ENCODE measurements at regions not wholly inside any gene's neighbourhood (a gene's known extent, or its start where the extent isn't known, plus 50 kb on each side); places are given as distances from the start of the nearest gene placed in this dataset.
"Not testable (repeated sequence)": the region's sequence is repeated elsewhere in the genome, so short reads cannot be mapped to it uniquely, and the experiment has no call there.

GRCh38 chr3:95343767-95344166 is 1280.9 kb downstream of the NSUN3 start:
- no peaks in the 10 kb centered on the region for H3K27me3 ChIP-seq (ENCODE audit: control insufficient read depth in 2 of 2, insufficient read depth in 2 of 2, low read length in 2 of 2)
- H3K36me3 ChIP-seq (ENCODE audit: control insufficient read depth in 2 of 2, insufficient read depth in 2 of 2, low read length in 2 of 2) = no peaks in the 10 kb centered on the region
- H3K9me3 ChIP-seq (ENCODE audit: control insufficient read depth in 2 of 2, low read length in 2 of 2) = no peaks in the 10 kb centered on the region
- H3K27ac ChIP-seq (ENCODE audit: low read depth in 2 of 2, low read length in 2 of 2) = peak overlapping the region; percentile 62 to 68
- H3K9ac ChIP-seq (ENCODE audit: low read depth in 1 of 2, low read length in 2 of 2) = peak overlapping the region in 1 of 2 donors; percentile 20
- peaks cover 5 to 17% of the 10 kb centered on the region in 2 donors for H3K4me1 ChIP-seq (ENCODE audit: control insufficient read depth in 2 of 2, insufficient read depth in 2 of 2, low read length in 2 of 2)
- peak overlapping the region in 1 of 2 donors; percentile 20 for H3K4me3 ChIP-seq (ENCODE audit: low read length in 2 of 2)

GRCh38 chr3:95347936-95348335 is 1285.1 kb downstream of the NSUN3 start:
- not testable (repeated sequence) for H3K36me3 ChIP-seq (ENCODE audit: control insufficient read depth in 2 of 2, insufficient read depth in 2 of 2, low read length in 2 of 2)

GRCh38 chr3:95348879-95349278 is 1286.0 kb downstream of the NSUN3 start:
- H3K9ac ChIP-seq (ENCODE audit: low read depth in 1 of 2, low read length in 2 of 2) = no peak overlapping the region
- H3K27me3 ChIP-seq (ENCODE audit: control insufficient read depth in 2 of 2, insufficient read depth in 2 of 2, low read length in 2 of 2) = no peaks in the 10 kb centered on the region
- no peak overlapping the region for H3K27ac ChIP-seq (ENCODE audit: low read depth in 2 of 2, low read length in 2 of 2)
- H3K36me3 ChIP-seq (ENCODE audit: control insufficient read depth in 2 of 2, insufficient read depth in 2 of 2, low read length in 2 of 2) = no peaks in the 10 kb centered on the region
- no peaks in the 10 kb centered on the region for H3K9me3 ChIP-seq (ENCODE audit: control insufficient read depth in 2 of 2, low read length in 2 of 2)
- no peak overlapping the region for H3K4me3 ChIP-seq (ENCODE audit: low read length in 2 of 2)
- H3K4me1 ChIP-seq (ENCODE audit: control insufficient read depth in 2 of 2, insufficient read depth in 2 of 2, low read length in 2 of 2) = peaks cover under 1 to 5% of the 10 kb centered on the region in 2 donors

More at GRCh38 chr3:95347936-95348335, 1285.1 kb downstream of the NSUN3 start:
- not testable (repeated sequence) for H3K4me1 ChIP-seq (ENCODE audit: control insufficient read depth in 2 of 2, insufficient read depth in 2 of 2, low read length in 2 of 2); H3K9me3 ChIP-seq (ENCODE audit: control insufficient read depth in 2 of 2, low read length in 2 of 2); H3K9ac ChIP-seq (ENCODE audit: low read depth in 1 of 2, low read length in 2 of 2); H3K27me3 ChIP-seq (ENCODE audit: control insufficient read depth in 2 of 2, insufficient read depth in 2 of 2, low read length in 2 of 2); H3K27ac ChIP-seq (ENCODE audit: low read depth in 2 of 2, low read length in 2 of 2); H3K4me3 ChIP-seq (ENCODE audit: low read length in 2 of 2)

- no peaks in the 10 kb centered on the region for H3K27me3 ChIP-seq (ENCODE audit: control insufficient read depth in 2 of 2, insufficient read depth in 2 of 2, low read length in 2 of 2)
- no peak overlapping the region for H3K27ac ChIP-seq (ENCODE audit: low read depth in 2 of 2, low read length in 2 of 2)
- peaks cover 0 to 4% of the 10 kb centered on the region in 2 donors for H3K4me1 ChIP-seq (ENCODE audit: control insufficient read depth in 2 of 2, insufficient read depth in 2 of 2, low read length in 2 of 2)
- H3K9me3 ChIP-seq (ENCODE audit: control insufficient read depth in 2 of 2, low read length in 2 of 2) = no peaks in the 10 kb centered on the region
- H3K36me3 ChIP-seq (ENCODE audit: control insufficient read depth in 2 of 2, insufficient read depth in 2 of 2, low read length in 2 of 2) = no peaks in the 10 kb centered on the region
- H3K9ac ChIP-seq (ENCODE audit: low read depth in 1 of 2, low read length in 2 of 2) = no peak overlapping the region
- no peak overlapping the region for H3K4me3 ChIP-seq (ENCODE audit: low read length in 2 of 2)
Observed at GRCh38 chr3:95350049-95350448, 1287.2 kb downstream of the NSUN3 start.

- Histone ChIP-seq H3K27me3 (ENCODE audit: control insufficient read depth in 2 of 2, insufficient read depth in 2 of 2, low read length in 2 of 2) (no peaks in the 10 kb centered on the region), H3K36me3 (ENCODE audit: control insufficient read depth in 2 of 2, insufficient read depth in 2 of 2, low read length in 2 of 2) (no peaks in the 10 kb centered on the region), H3K27ac (ENCODE audit: low read depth in 2 of 2, low read length in 2 of 2) (no peak overlapping the region), H3K4me1 (ENCODE audit: control insufficient read depth in 2 of 2, insufficient read depth in 2 of 2, low read length in 2 of 2) (peaks cover 0 to 4% of the 10 kb centered on the region in 2 donors), H3K4me3 (ENCODE audit: low read length in 2 of 2) (no peak overlapping the region), H3K9me3 (ENCODE audit: control insufficient read depth in 2 of 2, low read length in 2 of 2) (no peaks in the 10 kb centered on the region), H3K9ac (ENCODE audit: low read depth in 1 of 2, low read length in 2 of 2) (no peak overlapping the region)
Observed at GRCh38 chr3:95351158-95351557, 1288.3 kb downstream of the NSUN3 start.

- H3K9me3 ChIP-seq (ENCODE audit: control insufficient read depth in 2 of 2, low read length in 2 of 2) = no peaks in the 10 kb centered on the region
- H3K27ac ChIP-seq (ENCODE audit: low read depth in 2 of 2, low read length in 2 of 2) = no peak overlapping the region
- H3K4me3 ChIP-seq (ENCODE audit: low read length in 2 of 2) = no peak overlapping the region
- no peak overlapping the region for H3K9ac ChIP-seq (ENCODE audit: low read depth in 1 of 2, low read length in 2 of 2)
- no peaks in the 10 kb centered on the region for H3K36me3 ChIP-seq (ENCODE audit: control insufficient read depth in 2 of 2, insufficient read depth in 2 of 2, low read length in 2 of 2)
- peaks cover 0 to 4% of the 10 kb centered on the region in 2 donors for H3K4me1 ChIP-seq (ENCODE audit: control insufficient read depth in 2 of 2, insufficient read depth in 2 of 2, low read length in 2 of 2)
- no peaks in the 10 kb centered on the region for H3K27me3 ChIP-seq (ENCODE audit: control insufficient read depth in 2 of 2, insufficient read depth in 2 of 2, low read length in 2 of 2)
Observed at GRCh38 chr3:95352471-95352870, 1289.6 kb downstream of the NSUN3 start.

GRCh38 chr3:95354489-95354888 is 1291.6 kb downstream of the NSUN3 start:
- no peak overlapping the region for H3K9ac ChIP-seq (ENCODE audit: low read depth in 1 of 2, low read length in 2 of 2)
- no peaks in the 10 kb centered on the region for H3K36me3 ChIP-seq (ENCODE audit: control insufficient read depth in 2 of 2, insufficient read depth in 2 of 2, low read length in 2 of 2)
- peaks cover 0 to 4% of the 10 kb centered on the region in 2 donors for H3K4me1 ChIP-seq (ENCODE audit: control insufficient read depth in 2 of 2, insufficient read depth in 2 of 2, low read length in 2 of 2)
- H3K4me3 ChIP-seq (ENCODE audit: low read length in 2 of 2) = no peak overlapping the region
- no peaks in the 10 kb centered on the region for H3K9me3 ChIP-seq (ENCODE audit: control insufficient read depth in 2 of 2, low read length in 2 of 2)
- no peaks in the 10 kb centered on the region for H3K27me3 ChIP-seq (ENCODE audit: control insufficient read depth in 2 of 2, insufficient read depth in 2 of 2, low read length in 2 of 2)
- no peak overlapping the region for H3K27ac ChIP-seq (ENCODE audit: low read depth in 2 of 2, low read length in 2 of 2)

GRCh38 chr3:95356764-95357501 is 1294.1 kb downstream of the NSUN3 start:
- no peak overlapping the region for H3K4me3 ChIP-seq (ENCODE audit: low read length in 2 of 2)
- no peaks in the 10 kb centered on the region for H3K9me3 ChIP-seq (ENCODE audit: control insufficient read depth in 2 of 2, low read length in 2 of 2)
- H3K27me3 ChIP-seq (ENCODE audit: control insufficient read depth in 2 of 2, insufficient read depth in 2 of 2, low read length in 2 of 2) = no peaks in the 10 kb centered on the region
- no peaks in the 10 kb centered on the region for H3K36me3 ChIP-seq (ENCODE audit: control insufficient read depth in 2 of 2, insufficient read depth in 2 of 2, low read length in 2 of 2)
- no peak overlapping the region for H3K27ac ChIP-seq (ENCODE audit: low read depth in 2 of 2, low read length in 2 of 2)
- H3K9ac ChIP-seq (ENCODE audit: low read depth in 1 of 2, low read length in 2 of 2) = no peak overlapping the region
- H3K4me1 ChIP-seq (ENCODE audit: control insufficient read depth in 2 of 2, insufficient read depth in 2 of 2, low read length in 2 of 2) = no peaks in the 10 kb centered on the region

- Histone ChIP-seq H3K9ac (ENCODE audit: low read depth in 1 of 2, low read length in 2 of 2) (no peak overlapping the region), H3K27ac (ENCODE audit: low read depth in 2 of 2, low read length in 2 of 2) (no peak overlapping the region), H3K9me3 (ENCODE audit: control insufficient read depth in 2 of 2, low read length in 2 of 2) (no peaks in the 10 kb centered on the region), H3K4me1 (ENCODE audit: control insufficient read depth in 2 of 2, insufficient read depth in 2 of 2, low read length in 2 of 2) (no peaks in the 10 kb centered on the region), H3K36me3 (ENCODE audit: control insufficient read depth in 2 of 2, insufficient read depth in 2 of 2, low read length in 2 of 2) (no peaks in the 10 kb centered on the region), H3K4me3 (ENCODE audit: low read length in 2 of 2) (no peak overlapping the region), H3K27me3 (ENCODE audit: control insufficient read depth in 2 of 2, insufficient read depth in 2 of 2, low read length in 2 of 2) (no peaks in the 10 kb centered on the region)
Observed at GRCh38 chr3:95387242-95388021, 1324.6 kb downstream of the NSUN3 start.

- Histone ChIP-seq H3K9me3 (ENCODE audit: control insufficient read depth in 2 of 2, low read length in 2 of 2) (no peaks in the 10 kb centered on the region), H3K4me3 (ENCODE audit: low read length in 2 of 2) (no peak overlapping the region), H3K9ac (ENCODE audit: low read depth in 1 of 2, low read length in 2 of 2) (no peak overlapping the region), H3K36me3 (ENCODE audit: control insufficient read depth in 2 of 2, insufficient read depth in 2 of 2, low read length in 2 of 2) (no peaks in the 10 kb centered on the region), H3K27me3 (ENCODE audit: control insufficient read depth in 2 of 2, insufficient read depth in 2 of 2, low read length in 2 of 2) (no peaks in the 10 kb centered on the region), H3K4me1 (ENCODE audit: control insufficient read depth in 2 of 2, insufficient read depth in 2 of 2, low read length in 2 of 2) (no peaks in the 10 kb centered on the region), H3K27ac (ENCODE audit: low read depth in 2 of 2, low read length in 2 of 2) (no peak overlapping the region)
Observed at GRCh38 chr3:95389725-95390313, 1327.0 kb downstream of the NSUN3 start.
